Inflammatory macrophage treated with lipopolysaccharide for 4 hours (primary cell): ENCODE measurements at regions not wholly inside any gene's neighbourhood (a gene's known extent, or its start where the extent isn't known, plus 50 kb on each side); places are given as distances from the start of the nearest gene placed in this dataset.
"Not testable (repeated sequence)": the region's sequence is repeated elsewhere in the genome, so short reads cannot be mapped to it uniquely, and the experiment has no call there.

Source experiments
- DNase-seq: peaks from one replicate; pipeline ENCODE4 v3.0.0-alpha.2; 2020

DNA sequence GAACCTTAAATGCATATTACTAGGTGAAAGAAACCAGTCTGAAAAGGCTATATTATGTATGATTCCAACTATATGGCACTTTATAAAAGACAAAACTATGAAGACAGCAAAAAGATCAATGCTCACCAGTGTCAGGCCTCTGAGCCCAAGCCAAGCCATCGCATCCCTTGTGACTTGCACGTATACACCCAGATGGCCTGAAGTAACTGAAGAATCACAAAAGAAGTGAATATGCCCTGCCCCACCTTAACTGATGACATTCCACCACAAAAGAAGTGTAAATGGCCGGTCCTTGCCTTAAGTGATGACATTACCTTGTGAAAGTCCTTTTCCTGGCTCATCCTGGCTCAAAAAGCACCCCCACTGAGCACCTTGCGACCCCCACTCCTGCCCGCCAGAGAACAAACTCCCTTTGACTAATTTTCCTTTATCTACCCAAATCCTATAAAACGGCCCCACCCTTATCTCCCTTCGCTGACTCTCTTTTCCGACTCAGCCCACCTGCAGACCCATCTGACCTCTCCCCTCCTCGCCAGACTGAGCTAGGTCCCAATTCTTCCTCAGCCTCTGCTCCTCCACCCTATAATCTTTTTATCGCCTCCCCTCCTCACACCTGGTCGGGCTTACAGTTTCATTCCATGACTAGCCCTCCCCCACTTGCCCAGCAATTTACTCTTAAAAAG lies 1239.5 kb downstream of the OLFM4 start:
- DNase-seq: not testable (repeated sequence)

DNA sequence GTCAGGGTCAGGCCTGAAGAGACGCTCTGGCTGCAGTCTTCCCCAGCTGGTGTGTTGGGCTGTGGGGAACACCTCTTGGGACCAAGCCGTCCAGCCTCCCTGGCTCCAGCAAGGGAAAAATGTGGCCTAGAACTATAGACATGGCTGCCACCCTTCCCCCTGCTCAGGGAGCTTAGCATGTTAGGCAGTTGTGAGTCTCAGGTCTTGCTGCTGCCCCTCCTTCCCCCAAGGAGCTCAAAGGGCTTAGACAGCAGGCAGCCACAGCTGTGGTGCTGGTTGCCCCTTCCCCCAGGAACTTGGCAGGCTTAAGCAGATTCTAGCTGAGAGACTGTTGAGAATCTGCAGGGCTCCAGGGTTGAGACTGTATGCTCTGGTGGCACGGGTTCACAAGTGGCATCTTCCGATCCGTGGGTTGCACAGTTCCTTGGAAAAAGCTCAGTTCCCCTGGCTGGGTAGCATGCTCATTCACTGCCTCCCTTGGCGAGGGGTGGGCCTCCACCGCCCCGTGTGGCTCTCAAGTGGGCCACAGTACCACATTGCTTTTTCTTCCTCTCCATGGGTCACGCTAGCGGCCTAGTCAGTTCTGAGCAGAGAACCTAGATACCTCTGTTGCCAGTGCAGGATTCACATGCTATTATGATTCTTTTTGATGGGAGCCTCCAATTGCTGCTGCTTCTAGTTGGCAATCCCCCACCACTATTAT lies 1258.6 kb downstream of the OLFM4 start:
- no peak for DNase-seq

- no peak for DNase-seq
These were observed 1272.5 kb downstream of the OLFM4 start for GRCh38 chr13:54301085-54301484.

DNA sequence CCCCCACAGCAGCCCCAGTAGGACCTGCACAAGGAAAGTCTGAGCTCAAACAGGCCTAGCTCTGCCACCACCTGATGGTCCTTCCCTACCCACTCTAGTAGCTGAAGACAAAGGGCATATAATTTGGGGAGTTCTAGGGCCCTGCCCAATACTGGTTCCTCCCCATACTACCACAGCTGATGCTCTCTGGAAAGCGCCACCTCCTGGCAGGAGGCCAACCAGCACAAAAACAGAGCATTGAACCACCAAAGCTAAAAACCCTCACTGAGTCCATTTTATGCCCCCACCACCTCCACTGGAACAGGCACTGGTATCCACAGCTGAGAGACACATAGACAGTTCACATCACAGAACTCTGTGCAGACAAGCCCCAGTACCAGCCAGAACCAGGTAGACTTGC lies 1276.8 kb downstream of the OLFM4 start:
- DNase-seq: no peak

- no peak for DNase-seq
These were observed 1284.3 kb downstream of the OLFM4 start for GRCh38 chr13:54312885-54313284.

GRCh38 chr13:54317722-54318121 lies 1289.1 kb downstream of the OLFM4 start:
- no peak for DNase-seq

DNA sequence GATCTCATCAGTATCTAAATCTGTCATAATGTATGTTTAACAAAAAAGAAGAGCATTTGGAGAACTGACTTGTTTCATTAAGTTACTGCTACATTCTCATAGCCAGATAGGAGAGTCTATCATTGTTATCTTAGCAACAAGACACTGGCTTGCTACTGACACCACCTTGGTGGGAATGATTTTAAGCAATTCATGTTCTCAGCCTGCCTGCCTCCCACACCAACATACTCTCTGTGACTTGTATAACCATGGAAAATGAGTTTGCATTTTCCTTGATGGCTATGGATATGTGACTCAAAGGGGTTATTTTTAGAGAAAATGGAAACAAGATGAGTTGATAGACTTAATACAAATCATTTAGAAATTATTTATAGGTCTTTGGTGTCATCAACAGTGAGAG lies 1308.9 kb downstream of the OLFM4 start:
- no peak for DNase-seq

GRCh38 chr13:54347531-54347930 lies 1318.9 kb downstream of the OLFM4 start:
- DNase-seq: no peak

- no peak for DNase-seq
These were observed 1327.6 kb downstream of the OLFM4 start for GRCh38 chr13:54356209-54356608.

GRCh38 chr13:54356849-54357248 lies 1328.2 kb downstream of the OLFM4 start:
- DNase-seq: no peak

DNA sequence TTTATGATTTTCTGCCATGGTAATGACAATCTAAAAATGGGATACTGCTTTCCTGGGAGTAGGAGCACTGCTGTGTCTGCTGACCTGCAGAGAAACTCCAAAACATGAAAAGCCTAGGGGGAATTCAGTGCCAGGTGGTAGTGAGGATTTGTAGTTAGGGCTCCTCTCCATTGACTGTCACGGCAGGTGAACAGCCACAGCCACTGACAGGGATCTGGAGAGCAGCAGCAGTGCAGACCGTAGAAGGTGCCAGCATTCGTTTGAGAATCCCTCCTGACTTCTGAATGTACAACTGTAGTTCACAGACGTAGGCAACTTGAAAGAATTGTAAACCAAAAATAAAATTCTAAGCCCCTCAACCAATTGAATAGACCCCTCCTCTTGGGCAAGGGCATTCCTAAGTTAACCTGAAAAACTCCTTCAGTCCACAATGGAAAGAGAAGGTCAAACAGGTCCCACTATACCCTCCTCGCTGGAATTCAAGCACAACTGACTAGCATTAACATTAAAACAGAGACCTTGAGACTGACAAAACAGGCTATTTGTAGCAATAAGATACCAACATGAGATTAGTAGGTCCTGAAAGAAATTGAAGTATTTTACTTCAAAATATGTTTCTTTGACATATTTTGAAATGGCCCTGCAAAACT lies 1328.8 kb downstream of the OLFM4 start:
- no peak for DNase-seq

- DNase-seq: no peak
These were observed 1332.8 kb downstream of the OLFM4 start for GRCh38 chr13:54361460-54361859.

GRCh38 chr13:54366728-54367127 lies 1338.1 kb downstream of the OLFM4 start:
- DNase-seq: no peak

DNA sequence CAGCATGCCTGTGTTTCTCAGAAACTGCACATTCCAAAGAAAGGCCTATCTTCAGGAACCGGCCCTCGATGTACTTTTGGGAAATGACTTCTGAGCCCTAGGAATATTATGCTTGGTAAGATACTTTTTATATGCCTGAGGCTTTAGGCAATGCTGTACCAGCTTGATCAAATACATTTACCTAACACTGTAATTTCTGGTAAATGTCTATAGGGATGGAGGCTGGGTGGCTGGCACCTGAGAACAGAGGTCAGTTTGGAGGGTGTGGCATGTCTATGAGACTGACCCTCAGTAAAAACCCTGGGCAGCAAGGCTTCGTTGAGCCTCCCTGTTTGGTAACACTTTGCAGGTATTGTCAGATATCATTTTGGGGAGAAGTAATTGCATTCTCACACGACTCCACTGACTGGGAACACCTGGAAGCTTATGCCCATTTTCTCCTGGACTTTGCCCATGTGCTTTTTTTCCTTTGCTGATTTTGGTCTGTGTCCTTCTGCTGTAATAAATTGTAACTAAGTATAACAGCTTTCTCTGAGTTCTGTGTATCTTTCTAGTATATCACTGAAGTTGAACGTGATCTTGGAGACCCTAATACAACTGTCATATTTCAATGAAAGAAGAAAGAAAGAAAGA lies 1339.1 kb downstream of the OLFM4 start:
- no peak for DNase-seq

GRCh38 chr13:54368387-54368786 lies 1339.8 kb downstream of the OLFM4 start:
- DNase-seq: no peak

DNA sequence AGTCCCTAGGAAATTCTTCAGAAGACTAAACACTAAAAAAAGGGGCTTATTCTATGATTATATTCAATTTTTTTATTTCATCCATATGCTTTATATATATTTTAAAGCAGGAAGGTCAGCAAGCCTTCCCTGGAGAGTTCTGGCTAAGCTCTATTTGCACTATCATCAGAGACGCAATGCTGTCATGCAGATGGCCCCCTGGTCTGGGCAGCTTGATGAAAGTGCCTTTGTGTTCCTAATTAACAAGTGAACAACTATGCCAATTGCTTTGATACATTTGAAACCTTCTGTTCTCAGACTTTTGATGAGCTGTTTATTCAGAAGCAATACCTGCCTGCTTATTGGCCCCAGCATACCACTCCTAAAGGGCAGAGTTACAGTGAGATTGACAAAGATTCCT lies 1344.6 kb downstream of the OLFM4 start:
- no peak for DNase-seq

DNA sequence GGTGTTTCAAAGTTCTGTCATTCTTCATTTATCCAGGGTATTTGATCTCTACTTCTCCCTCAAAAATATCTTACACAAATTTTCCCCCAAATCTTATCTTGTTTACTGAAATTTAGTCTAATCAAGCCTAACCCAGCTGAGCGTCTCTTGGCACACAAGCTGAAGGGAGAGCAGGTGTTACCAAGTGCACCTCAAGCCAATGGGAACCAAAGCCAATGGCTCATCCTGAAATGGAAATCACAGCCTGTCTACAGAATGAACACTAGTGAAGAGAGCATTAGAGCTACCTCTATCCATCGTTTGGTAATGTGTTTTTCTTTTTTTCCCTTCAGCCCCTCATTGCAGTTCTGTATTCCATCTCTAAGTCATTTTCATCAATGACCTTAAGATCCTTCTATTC lies 1350.8 kb downstream of the OLFM4 start:
- no peak for DNase-seq

GRCh38 chr13:54383604-54384003 lies 1355.0 kb downstream of the OLFM4 start:
- DNase-seq: no peak

DNA sequence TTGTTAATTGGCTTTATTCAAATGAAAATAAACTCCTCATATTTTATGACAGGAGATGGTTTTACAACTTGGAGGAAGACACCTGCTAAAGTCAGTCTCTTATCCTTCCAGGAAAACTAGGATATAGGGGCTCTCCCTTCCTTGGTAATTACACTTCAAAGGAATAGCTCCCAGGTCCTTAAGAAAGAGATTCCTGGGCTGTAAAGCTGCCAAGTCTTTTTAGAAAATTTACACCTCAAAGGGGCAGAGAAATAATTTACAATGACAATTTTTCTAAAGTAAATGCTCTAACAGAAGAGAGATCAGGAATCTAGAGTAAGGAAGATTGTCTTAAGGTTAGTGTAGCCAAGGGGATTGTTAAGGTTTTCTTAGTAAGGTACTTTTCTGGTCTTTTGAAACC lies 1359.0 kb downstream of the OLFM4 start:
- no peak for DNase-seq

GRCh38 chr13:54390841-54391240 lies 1362.2 kb downstream of the OLFM4 start:
- DNase-seq: no peak

DNA sequence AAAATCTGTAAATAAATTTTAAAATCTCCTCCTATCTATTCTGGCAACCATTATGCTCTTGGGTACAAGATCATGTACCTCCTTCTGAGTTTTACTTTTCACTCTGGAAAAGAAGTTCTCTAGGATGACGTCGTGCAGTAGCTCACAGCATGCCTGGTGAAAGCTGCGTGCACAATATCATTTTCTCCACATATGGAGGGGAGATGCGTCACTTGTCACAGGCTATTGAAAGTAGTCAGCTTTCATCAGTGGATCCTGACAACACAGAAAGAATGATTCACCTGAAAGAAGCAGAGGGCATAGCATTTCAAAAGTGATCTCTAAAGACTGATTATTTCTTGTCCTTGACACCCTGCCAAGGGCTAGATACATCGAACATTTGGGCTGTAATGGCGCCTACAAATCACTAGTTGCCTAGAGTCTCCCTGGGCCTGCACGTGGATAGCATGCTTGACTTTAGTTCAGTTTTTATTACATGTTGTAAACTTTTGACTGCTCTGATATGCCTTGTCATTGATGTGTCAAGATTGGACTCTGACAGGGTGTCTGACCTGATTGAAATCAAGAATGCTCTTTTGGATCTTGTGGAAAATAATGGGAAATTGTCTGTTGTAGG lies 1365.6 kb downstream of the OLFM4 start:
- DNase-seq: no peak

DNA sequence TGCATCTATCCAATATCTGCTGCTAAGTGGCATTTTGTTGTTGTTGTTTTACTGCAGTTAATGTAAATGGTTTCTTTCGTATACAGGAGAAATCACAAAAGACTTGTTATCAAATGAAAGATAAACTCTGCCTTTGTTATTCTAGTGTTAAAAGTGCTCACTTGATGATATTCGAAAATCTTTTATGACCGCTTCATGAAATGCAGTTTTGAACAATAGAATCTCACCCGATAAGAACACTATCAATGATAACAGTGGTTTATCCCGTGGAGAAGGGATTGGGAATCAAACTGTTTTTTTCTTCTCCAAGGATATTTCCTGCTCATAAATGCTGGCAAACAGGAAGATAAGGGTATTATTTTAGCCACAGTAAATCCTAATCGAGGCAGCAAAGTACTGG lies 1366.3 kb downstream of the OLFM4 start:
- no peak for DNase-seq

DNA sequence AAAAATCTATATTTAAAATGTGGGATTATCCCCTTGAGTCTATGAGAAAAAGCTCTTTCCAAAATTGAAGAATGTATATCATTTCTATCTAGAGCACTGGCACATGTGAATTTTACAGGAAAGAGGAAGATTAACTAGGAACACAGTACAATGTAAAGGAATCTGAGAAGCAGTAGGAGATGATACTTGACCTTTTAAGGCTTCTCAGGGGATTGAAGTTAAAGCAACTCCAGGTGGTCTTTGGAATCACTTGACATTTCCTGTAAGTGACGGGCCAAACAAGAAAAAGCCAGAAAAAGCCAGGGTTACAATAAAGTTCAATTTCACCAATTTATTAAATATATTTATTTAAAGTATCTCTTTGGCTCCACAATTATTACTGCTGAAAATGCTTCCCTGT lies 1373.9 kb downstream of the OLFM4 start:
- DNase-seq: no peak
